HG02938 (cell line): ENCODE measurements at regions not wholly inside any gene's neighbourhood (a gene's known extent, or its start where the extent isn't known, plus 50 kb on each side); places are given as distances from the start of the nearest gene placed in this dataset.
"Not testable (repeated sequence)": the region's sequence is repeated elsewhere in the genome, so short reads cannot be mapped to it uniquely, and the experiment has no call there.

Experiments used
- ATAC-seq: cut with Tn5 transposase; IDR thresholded peaks from one replicate; pipeline ENCODE4 v1.9.1; 2021; ENCODE audit warnings: mild to moderate bottlenecking, moderate library complexity; ENCODE audit not compliant: unreplicated experiment

GRCh38 chr14:71237556-71237955 lies 330.3 kb downstream of the PCNX1 start:
- ATAC-seq, result no peak

- ATAC-seq, result no peak
These were observed 331.6 kb downstream of the PCNX1 start for GRCh38 chr14:71238835-71239234.

- no peak for ATAC-seq
These were observed 332.9 kb downstream of the PCNX1 start for GRCh38 chr14:71240171-71240570.

GRCh38 chr14:71240866-71241520 lies 333.7 kb downstream of the PCNX1 start:
- ATAC-seq, result no peak

GRCh38 chr14:71242237-71242748 lies 335.0 kb downstream of the PCNX1 start:
- ATAC-seq, result no peak

- ATAC-seq, result no peak
These were observed 336.4 kb downstream of the PCNX1 start for GRCh38 chr14:71243697-71244096.

GRCh38 chr14:71244341-71244740 lies 337.1 kb downstream of the PCNX1 start:
- no peak for ATAC-seq

- ATAC-seq, result no peak
These were observed 338.6 kb downstream of the PCNX1 start for GRCh38 chr14:71245659-71246361.

- no peak for ATAC-seq
These were observed 339.3 kb downstream of the PCNX1 start for GRCh38 chr14:71246539-71246938.

GRCh38 chr14:71247106-71247505 lies 339.8 kb downstream of the PCNX1 start:
- ATAC-seq, result no peak

- no peak for ATAC-seq
These were observed 340.9 kb downstream of the PCNX1 start for GRCh38 chr14:71248194-71248593.

- ATAC-seq, result no peak
These were observed 343.1 kb downstream of the PCNX1 start for GRCh38 chr14:71250347-71250746.

- no peak for ATAC-seq
These were observed 343.5 kb downstream of the PCNX1 start for GRCh38 chr14:71250791-71251190.

GRCh38 chr14:71254091-71254719 lies 346.9 kb downstream of the PCNX1 start:
- not testable (repeated sequence) for ATAC-seq

GRCh38 chr14:71261206-71261605 lies 353.9 kb downstream of the PCNX1 start:
- ATAC-seq, result no peak

- no peak for ATAC-seq
These were observed 355.2 kb downstream of the PCNX1 start for GRCh38 chr14:71262441-71262840.

GRCh38 chr14:71264260-71264659 lies 357.0 kb downstream of the PCNX1 start:
- no peak for ATAC-seq

GRCh38 chr14:71267007-71267513 lies 359.8 kb downstream of the PCNX1 start:
- ATAC-seq, result peak; percentile 62

- ATAC-seq, result no peak
These were observed 360.4 kb downstream of the PCNX1 start for GRCh38 chr14:71267691-71268090.

- no peak for ATAC-seq
These were observed 362.9 kb downstream of the PCNX1 start for GRCh38 chr14:71270111-71270510.

GRCh38 chr14:71271166-71271945 lies 364.1 kb downstream of the PCNX1 start:
- no peak for ATAC-seq
